ENCODE measurements at regions not wholly inside any gene's neighbourhood (a gene's known extent, or its start where the extent isn't known, plus 50 kb on each side); places are given as distances from the start of the nearest gene placed in this dataset.

DNA sequence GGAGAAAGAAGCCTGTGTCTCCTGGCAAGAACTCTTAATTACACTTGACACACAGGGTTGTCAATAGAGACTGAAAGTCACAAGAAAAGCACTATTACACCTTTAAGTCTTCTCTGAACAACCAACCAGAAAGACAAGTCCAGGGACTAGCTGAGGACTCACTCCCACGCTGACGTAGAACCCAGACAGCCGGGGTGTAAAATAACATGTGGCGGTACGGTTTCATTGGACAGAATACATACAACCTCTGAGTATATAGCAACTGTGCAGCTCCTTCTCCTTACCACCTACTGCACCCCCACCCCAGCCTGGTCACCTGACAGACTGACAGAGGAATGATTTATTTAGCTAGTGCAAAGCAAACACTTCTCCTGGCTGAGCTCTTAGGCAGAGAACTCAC lies 103.4 kb upstream of the RASEF start (continued):
- no peak for TF ChIP-seq JUN (IDR thresholded peaks at IDR 0.05)
- TF ChIP-seq, protein P1, sequence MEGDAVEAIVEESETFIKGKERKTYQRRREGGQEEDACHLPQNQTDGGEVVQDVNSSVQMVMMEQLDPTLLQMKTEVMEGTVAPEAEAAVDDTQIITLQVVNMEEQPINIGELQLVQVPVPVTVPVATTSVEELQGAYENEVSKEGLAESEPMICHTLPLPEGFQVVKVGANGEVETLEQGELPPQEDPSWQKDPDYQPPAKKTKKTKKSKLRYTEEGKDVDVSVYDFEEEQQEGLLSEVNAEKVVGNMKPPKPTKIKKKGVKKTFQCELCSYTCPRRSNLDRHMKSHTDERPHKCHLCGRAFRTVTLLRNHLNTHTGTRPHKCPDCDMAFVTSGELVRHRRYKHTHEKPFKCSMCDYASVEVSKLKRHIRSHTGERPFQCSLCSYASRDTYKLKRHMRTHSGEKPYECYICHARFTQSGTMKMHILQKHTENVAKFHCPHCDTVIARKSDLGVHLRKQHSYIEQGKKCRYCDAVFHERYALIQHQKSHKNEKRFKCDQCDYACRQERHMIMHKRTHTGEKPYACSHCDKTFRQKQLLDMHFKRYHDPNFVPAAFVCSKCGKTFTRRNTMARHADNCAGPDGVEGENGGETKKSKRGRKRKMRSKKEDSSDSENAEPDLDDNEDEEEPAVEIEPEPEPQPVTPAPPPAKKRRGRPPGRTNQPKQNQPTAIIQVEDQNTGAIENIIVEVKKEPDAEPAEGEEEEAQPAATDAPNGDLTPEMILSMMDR (IDR thresholded peaks at IDR 0.05): no peak
- no peak for TF ChIP-seq EHF (CRISPR knock-in tag; IDR thresholded peaks at IDR 0.05)

DNA sequence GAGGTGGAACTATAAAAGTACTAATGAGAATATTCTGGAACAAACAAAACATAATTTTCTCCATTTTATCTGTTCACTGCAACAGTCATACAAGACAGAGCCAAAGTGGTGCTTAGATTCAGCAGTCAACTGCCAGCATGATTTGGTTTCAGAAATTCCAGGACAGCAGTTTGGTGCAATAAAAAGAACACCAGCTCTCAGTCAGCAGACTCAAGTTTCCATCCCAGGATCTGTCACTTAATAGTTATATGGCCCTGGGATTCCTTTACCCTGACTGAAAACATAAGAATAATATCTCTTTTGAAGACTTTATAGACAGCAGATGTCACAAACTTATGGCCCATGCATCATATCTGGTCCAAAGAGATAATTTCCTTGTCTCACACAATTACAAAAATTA lies 92.8 kb upstream of the RASEF start:
- ChIA-PET CTCF (no interaction called here), POLR2A (no interaction called here)
- DNase-seq (ENCODE audit: low read depth in 1 of 2, low spot score in 1 of 2) (no peak), ATAC-seq (no peak), FAIRE-seq (no peak)
- no peak overlapping the region for H3K4me2 ChIP-seq
- H3K9me3 ChIP-seq: 0 out of 3 replicates have a peak, but pooled peaks cover under 1% of the 10 kb centered on the region
- no peak overlapping the region for H3K4me3 ChIP-seq
- no peak overlapping the region for H3K27ac ChIP-seq
- H3K4me1 ChIP-seq: 0 out of 3 replicates have a peak, but pooled peaks cover 3% of the 10 kb centered on the region
- TF ChIP-seq HOXB5 (CRISPR knock-in tag; IDR thresholded peaks at IDR 0.05): no peak
- no peak for TF ChIP-seq HDAC2 (IDR thresholded peaks at IDR 0.05)
- TF ChIP-seq ESRRA (IDR thresholded peaks at IDR 0.05; ENCODE audit: borderline replicate concordance, low read length): no peak
- TF ChIP-seq TP53 (CRISPR knock-in tag; IDR thresholded peaks at IDR 0.05): no peak
- TF ChIP-seq SMC3 (IDR thresholded peaks at IDR 0.05): no peak
- TF ChIP-seq ZNF302 (CRISPR knock-in tag; IDR thresholded peaks at IDR 0.05): no peak

DNA sequence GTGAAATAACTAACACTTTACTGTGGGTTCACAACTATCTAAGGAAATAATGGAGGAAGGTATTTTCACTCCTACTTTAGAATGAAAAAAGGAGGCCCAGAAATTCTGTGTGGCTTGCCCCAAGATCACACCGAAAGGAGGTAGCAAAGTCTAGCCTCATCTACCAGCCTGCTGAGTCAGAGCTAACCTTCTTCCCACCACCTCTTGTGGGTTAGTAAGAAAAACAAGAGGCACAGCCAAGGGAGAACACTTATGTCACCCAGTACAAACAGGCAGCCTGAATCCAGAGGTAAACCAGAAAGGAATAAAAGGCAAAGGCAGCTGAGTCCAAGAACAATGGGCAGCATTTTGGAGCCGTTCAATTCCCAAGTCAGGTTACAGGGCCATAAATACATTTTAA lies 91.9 kb upstream of the RASEF start:
- no peak for DNase-seq (ENCODE audit: low read depth in 1 of 2, low spot score in 1 of 2)
- no peak for FAIRE-seq
- TF ChIP-seq CHD2 (IDR thresholded peaks at IDR 0.05; ENCODE audit: low read length, partially characterized antibody) (no peak), ZC3H11A (IDR thresholded peaks at IDR 0.05) (no peak), HDAC2 (IDR thresholded peaks at IDR 0.05) (no peak), EHF (CRISPR knock-in tag; IDR thresholded peaks at IDR 0.05) (no peak), MAZ (IDR thresholded peaks at IDR 0.05; ENCODE audit: borderline replicate concordance, low read depth, low read length) (no peak), CBX8 (IDR thresholded peaks at IDR 0.05) (no peak), TFCP2L1 (CRISPR knock-in tag; IDR thresholded peaks at IDR 0.05) (no peak), POLR2AphosphoS2 (conservative IDR thresholded peaks at IDR 0.05; ENCODE audit: low read length) (no peak), HEYL (CRISPR knock-in tag; IDR thresholded peaks at IDR 0.05) (no peak), EP300 (IDR thresholded peaks at IDR 0.05) (no peak)
- TF ChIP-seq, protein P2, sequence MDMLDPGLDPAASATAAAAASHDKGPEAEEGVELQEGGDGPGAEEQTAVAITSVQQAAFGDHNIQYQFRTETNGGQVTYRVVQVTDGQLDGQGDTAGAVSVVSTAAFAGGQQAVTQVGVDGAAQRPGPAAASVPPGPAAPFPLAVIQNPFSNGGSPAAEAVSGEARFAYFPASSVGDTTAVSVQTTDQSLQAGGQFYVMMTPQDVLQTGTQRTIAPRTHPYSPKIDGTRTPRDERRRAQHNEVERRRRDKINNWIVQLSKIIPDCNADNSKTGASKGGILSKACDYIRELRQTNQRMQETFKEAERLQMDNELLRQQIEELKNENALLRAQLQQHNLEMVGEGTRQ (IDR thresholded peaks at IDR 0.05): no peak
- TF ChIP-seq, protein P3, sequence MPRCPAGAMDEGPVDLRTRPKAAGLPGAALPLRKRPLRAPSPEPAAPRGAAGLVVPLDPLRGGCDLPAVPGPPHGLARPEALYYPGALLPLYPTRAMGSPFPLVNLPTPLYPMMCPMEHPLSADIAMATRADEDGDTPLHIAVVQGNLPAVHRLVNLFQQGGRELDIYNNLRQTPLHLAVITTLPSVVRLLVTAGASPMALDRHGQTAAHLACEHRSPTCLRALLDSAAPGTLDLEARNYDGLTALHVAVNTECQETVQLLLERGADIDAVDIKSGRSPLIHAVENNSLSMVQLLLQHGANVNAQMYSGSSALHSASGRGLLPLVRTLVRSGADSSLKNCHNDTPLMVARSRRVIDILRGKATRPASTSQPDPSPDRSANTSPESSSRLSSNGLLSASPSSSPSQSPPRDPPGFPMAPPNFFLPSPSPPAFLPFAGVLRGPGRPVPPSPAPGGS (IDR thresholded peaks at IDR 0.05): no peak
- TF ChIP-seq, protein P4, sequence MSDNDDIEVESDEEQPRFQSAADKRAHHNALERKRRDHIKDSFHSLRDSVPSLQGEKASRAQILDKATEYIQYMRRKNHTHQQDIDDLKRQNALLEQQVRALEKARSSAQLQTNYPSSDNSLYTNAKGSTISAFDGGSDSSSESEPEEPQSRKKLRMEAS (IDR thresholded peaks at IDR 0.05): no peak
- TF ChIP-seq, protein P1 (IDR thresholded peaks at IDR 0.05): no peak
- TF ChIP-seq, protein P5, sequence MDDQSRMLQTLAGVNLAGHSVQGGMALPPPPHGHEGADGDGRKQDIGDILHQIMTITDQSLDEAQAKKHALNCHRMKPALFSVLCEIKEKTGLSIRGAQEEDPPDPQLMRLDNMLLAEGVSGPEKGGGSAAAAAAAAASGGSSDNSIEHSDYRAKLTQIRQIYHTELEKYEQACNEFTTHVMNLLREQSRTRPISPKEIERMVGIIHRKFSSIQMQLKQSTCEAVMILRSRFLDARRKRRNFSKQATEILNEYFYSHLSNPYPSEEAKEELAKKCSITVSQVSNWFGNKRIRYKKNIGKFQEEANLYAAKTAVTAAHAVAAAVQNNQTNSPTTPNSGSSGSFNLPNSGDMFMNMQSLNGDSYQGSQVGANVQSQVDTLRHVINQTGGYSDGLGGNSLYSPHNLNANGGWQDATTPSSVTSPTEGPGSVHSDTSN (IDR thresholded peaks at IDR 0.05): no peak
- ATAC-seq: no peak
- Histone ChIP-seq H3K4me1 (0 out of 3 replicates have a peak, but pooled peaks cover 3% of the 10 kb centered on the region), H3K27ac (no peak overlapping the region), H3K9me3 (no peaks in the 10 kb centered on the region), H3K4me2 (no peak overlapping the region), H3K4me3 (no peak overlapping the region)
- ChIA-PET POLR2A (no interaction called here), CTCF (no interaction called here)
- 42% methylated on average over 2 of the region's 2 CpGs for WGBS (ENCODE audit: missing lambda C conversion rate)
